ENCODE measurements at regions not wholly inside any gene's neighbourhood (a gene's known extent, or its start where the extent isn't known, plus 50 kb on each side); places are given as distances from the start of the nearest gene placed in this dataset.

DNA sequence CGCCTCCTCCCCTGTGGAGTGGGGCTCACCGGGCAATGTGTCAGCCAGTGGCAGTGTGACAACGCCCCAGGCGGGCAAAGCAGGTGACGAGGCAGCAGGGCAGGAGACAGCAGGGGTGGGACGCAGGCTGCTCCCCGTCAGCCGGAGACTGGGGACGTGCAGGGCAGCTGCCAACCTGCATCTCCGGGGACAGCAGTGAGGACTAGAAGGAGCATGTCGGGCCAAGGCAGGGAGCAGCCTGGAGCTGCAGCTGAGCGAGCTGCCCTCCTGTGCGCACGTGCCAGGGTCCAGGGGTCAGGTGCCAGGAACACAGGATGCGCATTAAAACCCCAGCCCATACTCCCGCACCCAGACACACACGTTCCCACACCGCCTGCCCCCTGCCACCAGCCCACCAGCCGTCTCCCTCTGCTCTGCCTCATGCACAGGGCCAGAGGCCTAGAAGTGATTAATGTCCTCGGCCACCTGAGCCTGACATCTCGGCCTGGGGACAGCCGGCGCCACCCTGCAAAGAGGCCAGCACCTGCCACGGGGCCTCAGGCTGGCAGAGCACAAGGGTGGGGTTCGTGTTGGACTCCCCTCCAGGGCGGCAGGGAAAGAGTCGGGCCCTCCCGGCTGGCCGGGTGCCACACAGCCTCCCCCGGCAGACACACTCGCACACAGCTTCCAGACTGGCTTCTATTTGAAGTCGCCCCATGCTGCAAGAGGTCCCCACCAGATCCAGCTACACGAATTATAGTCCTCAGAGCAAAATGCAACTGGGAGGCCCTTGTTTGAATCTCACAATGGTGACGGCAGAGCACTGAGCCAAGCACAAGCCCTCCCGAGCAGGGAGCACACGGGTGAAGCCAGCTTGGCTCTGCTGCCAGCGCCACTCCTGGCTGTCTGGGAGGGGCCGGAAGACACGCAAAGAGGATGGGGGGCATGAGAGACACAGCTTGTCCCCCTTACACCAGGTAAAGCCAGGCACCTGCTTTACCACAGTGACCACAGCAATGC is 90.4 kb downstream of the RBFOX3 start:
- peak; percentile 51 for DNase-seq

DNA sequence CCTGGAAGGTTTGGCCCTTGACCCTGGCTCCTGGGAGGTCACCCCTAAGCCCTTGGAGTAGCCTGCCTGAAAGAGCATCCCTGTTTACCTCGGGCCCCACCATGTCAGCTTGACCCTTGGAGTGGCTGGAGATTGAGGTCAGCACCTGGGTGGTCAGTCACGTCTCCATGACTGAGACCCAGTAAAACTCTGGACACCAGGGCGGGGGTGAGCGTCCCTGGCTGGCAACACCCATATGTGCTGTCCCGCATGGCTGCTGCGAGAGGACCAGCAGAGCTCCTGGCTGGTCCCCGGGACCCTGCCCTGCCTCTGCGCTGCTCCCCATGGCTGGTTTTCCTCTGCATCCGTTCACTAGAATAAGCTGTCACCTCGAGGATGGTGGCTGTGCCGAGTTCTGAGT is 91.2 kb downstream of the RBFOX3 start:
- DNase-seq: no peak

DNA sequence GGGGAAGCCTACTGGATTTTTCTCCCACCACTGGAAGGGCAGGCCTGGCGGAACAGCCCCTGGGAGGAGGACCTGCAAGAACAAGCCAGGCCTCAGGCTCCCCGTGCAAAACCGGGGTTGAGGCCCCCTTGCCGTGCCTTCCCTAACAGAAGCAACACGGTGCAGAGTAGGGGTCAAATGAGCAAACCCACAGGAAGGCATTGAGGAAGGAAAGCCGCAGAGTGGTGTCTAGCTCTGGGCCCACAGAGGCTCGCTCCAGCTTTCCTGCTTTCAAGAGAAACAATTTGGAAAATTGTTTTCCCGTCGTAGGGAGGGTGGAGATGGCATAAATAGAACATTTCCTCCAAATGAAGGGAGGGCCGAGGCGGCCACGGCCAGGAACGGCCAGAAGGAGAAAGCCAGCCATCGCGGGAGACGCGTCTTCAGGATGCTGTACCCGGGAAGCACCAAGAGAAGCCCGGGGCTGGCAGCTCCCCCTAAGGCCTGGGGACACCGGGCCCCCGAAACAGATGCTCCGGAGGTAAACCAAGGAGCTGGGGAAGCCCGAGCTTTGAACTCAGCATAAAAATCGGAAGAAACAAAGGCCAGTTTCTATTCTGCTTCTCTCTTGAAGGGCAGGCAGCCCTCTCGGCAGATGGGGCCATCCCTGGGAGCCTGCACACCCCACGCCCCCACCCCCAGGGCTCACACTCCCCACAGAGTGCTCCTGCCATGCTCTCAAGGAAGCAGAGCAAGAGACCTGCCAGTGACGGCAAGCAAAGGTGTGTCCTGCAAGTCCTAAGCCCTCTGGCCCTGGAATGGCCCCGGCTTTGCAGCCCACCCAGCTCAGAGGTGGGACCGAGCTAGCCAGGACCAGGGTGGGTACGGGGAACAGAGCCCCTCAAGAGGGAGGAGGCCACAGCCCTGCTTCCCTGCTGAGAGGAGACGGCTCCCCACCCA is 92.0 kb downstream of the RBFOX3 start:
- no peak for DNase-seq

DNA sequence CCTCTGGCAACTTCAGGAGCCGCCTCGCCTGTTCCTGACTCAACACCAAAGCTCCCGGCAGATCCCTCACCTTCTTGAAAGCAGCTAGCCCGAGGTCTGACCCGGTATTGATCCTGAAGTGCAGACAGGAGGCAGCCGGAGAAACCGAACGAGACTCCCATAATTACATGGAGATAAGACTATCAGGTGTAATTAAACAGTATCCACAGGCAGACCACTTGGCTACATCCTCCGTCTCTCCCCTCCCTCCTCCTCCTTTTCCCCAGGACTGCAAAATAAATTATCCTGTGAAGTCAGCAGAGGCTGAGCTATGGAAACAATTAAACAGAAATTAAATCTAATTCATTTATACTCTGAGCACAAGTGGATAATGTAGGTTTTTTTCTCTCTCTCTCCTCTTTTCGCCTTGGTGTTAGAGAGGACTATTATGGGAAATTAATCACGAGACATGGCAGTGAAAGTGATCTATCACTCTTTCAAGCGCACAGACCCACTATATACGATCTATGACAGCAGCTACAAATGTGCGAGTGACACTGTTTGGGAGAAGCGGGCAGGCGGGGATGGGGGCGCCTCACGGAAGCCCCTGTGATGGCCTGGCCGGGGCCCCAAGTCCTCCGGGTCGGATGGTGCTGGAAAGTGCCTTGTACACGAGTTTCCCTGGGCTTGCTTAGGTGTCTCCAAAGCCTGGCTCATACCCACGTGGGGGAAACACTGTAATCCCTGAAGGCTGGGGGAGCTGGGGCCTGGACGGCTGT is 92.8 kb downstream of the RBFOX3 start:
- DNase-seq: peak; percentile 40

DNA sequence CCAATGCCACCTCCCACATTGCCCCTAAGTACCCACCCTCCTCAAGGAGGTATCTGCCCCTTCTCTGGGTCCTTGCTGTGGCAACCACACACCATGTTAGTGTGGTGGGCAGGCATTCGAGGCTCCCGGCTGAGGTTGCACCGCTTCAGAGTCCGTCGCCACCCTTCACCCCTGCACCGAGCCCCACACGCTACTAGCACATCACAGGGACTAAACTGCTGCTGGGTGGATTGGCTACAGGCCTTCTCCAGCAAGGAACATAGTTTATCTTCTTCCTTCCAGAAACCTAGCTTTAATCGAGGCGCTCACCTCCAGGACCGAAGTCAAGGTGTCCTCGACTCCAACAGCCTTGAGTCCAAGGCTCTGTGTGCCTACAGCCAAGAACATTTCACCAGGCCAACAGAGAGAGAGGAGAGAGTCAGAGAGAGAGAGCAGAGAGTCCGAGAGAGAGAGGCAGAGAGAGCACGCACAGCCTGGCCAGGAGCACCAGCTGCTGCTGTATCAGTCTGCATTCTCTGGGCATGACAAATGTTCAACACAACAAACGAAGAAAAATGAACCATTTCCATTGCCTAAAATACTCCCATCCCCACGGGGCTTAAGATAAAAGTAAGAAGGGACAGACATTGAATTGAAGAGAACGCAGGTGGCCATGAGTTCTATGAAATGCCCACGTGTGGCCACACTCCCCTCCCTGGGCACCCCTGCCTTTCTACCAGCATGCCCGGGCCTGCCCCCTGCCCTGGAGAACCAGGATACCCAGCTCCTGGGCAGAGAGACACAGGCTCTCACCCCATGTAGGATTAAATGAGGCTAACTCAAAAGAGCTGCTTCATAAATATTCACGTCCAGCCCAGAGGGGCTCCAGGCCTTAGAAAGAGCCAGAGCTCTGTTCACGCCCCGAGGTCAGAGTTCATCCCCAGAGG is 94.9 kb downstream of the RBFOX3 start:
- DNase-seq: no peak

DNA sequence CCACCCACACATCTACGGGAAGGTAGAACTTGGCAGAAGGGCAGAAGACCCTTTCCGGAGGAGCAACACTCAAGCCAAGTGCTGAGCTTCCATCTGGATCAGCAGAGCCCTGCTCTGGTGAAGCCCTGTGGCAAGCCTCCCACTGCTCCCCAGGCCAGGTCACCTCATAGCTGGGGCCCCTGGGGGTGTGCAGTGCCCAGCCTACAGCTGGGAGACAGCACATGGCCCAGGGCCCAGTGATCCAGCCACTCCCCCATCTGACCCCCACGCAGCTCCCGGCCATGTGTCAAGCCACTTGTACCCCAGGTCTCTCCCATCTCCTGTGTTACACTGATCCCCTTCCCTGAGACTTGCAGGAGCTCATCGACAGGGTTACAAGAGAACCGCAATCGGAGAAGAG is 95.7 kb downstream of the RBFOX3 start:
- no peak for DNase-seq

DNA sequence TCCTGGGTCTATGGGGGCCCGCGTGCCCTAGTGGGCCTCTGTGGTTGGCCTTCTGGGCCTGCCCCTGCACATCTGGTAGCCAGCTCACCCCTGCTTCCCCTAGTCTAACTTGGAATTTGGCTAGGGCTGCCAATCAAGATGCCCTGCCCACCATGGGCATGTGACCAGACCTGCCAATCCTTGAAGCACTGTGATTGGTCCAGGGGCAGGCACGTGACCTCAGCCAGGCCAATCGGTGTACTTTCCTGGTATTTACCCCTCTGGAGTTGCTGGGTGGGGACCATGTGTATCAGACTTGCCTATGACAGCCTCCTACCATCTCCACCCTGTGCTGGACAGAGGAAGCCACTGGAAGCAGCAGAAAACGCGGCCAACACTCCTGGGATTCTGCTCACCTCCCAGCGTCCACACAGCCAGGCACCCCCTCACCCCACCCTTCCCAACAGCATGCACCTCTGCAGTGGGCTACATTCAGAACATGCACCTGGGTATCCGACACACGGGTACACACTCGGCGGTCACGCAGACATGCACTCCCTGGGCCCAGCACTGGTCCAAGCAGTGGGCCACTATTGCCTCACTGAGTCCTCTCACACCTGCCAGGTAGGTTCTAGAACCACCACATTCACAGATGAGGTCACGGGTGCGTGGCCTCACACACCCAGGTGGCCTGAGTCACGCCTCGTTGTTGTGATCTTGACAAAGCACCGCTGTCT is 96.9 kb downstream of the RBFOX3 start:
- no peak for DNase-seq

DNA sequence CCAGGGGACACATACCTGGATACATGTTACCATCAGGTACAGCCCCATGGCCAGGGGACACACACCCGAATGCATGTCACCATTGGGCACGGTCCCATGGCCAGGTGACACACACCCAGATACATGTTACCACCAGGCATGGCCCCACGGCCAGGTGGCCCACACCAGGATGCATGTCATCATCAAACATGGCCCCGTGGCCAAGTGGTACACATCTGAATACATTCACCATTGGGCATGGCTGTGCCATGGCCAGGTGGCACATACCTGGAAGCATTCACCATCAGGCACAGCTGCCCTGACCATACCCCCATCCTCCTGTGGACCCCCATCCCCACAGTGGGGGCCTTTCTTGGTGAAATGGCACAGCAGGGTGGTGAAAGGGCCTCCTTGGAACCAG is 97.6 kb downstream of the RBFOX3 start:
- DNase-seq: no peak

DNA sequence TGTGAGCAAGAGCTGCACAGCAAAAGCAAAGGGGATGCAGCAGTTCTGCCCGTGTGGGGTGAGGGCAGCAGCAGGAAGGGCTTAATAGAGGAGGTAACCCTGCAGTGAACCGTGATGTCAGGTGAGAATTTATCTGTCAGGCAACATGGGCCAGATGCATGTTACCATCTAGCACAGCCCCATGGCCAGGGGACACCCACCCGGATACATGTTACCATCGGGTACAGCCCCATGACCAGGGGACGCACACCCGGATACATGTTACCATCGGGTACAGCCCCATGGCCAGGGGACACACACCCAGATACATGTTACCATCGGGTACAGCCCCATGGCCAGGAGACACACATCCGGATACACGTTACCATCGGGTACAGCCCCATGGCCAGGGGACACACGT is 99.4 kb downstream of the RBFOX3 start:
- no peak for DNase-seq

DNA sequence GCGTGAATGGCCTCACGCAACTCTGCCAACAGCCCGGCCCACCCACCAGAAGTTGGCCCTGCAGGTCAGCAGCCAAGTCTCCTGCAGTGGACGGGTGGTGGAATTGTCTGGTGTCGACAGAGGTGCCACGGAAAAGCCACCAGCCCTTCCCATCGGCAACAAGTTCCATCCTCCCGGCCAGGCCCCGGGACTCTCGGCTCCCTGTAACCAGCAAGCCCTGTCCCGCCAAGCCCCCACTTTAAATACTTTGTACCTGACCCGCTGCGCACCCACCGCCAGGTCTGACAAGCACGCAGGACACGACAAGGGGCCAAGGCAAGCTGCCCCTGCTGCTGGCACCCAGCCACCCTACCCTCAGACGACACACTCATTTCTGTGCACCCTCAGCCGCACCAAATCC is 100.8 kb downstream of the RBFOX3 start:
- no peak for DNase-seq

DNA sequence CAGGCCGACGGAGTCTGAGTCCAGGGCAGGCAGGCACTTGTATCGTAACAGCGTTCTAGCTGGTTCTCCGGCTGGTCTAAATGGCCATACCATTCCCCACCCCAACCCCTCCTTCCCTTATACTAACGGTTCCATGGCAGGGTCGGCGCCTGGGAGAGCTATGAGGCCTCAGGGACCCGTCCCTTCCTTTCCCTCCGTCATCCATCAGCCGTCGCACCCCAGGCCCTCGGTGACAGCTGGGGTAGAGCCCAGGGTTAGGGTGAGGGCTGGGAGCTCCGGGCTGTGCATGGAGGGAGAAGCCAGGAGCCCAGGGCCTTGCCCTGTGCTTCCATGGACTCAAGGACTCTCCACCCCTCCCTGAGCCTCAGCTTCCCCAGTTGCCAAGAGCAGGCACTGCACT is 101.4 kb downstream of the RBFOX3 start:
- DNase-seq: no peak

DNA sequence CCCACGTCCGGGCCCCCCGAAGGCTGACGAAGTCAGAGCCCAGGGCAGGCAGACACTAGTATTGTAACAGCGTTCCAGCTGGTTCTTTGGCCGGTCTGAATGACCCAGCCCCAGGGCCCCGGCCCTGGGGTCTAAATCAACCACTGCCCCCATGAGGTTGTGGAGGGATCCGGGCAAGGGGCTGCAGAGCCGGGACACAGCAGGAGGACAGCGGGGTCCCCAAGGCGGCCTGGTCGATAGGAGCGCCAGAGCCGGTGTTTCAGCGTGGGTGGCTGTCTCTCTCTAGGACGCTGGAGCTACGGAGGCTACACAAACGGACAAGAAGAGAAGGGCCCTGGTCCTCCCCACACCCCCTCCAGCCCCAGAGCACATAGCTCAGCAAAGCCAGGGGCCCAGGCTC is 101.8 kb downstream of the RBFOX3 start:
- DNase-seq: no peak

DNA sequence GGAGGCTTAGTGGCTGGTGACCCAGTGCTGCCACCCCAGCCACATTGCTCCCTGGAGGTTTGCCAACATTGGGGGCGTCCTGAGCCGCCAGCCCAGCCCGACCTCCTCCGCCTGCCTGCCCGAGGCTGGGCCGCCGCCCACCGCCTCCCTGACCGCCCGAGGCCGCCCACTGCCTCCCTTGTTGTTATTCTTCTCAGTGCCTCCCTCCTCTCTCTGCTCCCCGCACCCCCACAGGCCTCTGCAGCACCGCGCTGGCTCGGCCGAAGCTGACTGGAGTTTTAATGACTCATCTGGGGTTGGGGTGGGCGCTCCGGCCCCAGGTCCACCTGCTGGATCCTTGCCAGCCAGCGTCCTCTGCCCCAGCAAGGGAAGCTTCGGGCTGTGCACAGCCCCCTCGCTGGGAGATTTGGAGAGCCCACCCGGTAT is 102.5 kb downstream of the RBFOX3 start:
- no peak for DNase-seq

DNA sequence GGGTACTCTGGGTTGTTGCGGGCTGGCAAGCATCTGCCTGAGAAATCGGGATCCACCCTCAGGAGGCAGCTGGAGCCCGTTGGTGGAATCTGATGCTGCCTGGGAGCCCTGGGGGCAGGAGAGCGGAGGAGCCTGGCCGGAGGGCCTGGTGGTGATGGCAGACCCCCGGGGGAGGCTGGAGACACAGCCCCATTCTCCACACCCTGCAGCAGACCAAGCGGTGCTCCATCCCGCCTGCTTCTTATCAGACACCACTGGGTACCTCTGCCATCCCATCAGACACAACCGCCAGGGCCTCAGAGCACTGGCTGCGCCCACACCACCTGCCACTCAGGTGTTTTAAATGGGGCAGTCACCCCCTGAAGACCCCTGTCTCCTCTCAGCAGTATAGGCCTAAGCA is 103.9 kb downstream of the RBFOX3 start:
- no peak for DNase-seq

DNA sequence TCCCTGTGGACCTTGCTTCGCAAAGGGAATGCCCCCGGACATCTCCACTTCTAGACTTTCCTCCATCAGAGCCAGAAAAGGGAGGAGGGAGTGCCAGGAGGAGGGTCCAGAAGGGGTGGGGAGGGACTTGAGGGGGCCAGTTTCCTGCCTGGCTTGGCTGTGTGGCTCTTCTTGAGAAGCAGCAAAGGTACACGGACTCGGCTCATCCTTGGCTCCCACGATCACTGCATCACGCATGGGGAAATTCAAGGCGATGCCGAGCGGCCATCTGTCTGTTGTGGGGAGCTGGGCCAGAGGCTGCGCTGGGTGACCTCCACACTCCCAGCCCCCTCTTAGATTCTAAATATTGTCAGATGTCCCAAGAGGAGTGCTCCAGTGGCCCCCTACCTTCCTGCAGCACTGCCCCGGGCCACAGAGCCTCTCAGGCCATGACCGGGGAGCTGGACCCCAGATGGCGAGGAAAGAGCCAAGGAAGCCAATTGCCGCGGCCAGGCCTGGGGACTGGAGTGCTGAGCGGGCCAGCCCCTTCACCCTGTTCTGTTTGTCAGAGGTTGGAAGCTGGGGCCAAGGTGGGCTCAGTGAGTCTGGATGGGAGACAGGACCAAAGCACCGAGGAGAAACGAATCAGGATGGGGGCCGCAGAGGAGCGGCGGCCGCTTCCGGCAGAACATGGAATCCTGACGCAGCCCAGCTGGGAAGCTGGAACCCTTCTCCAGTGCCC is 104.5 kb downstream of the RBFOX3 start:
- DNase-seq: no peak

DNA sequence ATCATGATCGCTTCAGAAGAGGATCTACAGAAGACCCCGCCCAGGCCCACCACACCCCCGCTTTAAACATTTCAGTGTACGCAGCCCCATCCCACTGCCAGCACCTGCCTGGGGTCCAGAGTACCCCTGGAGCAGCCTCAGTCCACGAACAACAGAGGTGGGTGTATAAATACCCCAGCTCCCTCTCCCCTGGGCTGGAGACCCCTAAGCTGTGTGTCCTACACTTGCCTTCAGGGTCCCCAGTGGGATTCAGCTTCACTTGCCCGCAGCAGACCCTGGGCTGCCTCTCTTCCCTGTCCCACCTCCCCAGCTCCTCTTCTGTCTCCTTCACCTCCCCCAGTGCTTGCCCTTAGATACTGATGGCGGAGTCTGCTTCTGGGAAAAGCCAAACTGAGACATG is 105.7 kb downstream of the RBFOX3 start:
- DNase-seq: no peak

DNA sequence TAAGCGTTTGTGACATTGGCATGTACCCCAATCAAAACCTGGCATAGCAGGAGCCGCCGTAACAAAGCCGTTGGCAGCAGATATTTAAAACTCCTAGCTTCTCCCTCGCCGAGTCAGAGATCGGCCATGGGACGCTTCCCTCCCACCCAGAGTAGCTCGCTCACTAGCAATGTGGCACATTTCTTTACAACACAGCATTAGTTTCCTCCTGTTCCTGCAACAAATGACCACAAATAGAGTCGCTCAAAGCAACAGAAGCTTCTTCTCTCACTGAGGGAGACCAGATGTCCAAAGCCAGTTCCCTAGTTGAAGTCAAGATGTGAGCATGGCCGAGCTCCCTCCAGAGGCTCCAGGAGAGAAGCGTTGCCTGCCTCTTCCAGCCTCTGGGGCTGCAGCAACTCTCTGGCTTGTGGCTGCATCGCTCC is 106.7 kb downstream of the RBFOX3 start:
- peak; percentile 55 for DNase-seq

DNA sequence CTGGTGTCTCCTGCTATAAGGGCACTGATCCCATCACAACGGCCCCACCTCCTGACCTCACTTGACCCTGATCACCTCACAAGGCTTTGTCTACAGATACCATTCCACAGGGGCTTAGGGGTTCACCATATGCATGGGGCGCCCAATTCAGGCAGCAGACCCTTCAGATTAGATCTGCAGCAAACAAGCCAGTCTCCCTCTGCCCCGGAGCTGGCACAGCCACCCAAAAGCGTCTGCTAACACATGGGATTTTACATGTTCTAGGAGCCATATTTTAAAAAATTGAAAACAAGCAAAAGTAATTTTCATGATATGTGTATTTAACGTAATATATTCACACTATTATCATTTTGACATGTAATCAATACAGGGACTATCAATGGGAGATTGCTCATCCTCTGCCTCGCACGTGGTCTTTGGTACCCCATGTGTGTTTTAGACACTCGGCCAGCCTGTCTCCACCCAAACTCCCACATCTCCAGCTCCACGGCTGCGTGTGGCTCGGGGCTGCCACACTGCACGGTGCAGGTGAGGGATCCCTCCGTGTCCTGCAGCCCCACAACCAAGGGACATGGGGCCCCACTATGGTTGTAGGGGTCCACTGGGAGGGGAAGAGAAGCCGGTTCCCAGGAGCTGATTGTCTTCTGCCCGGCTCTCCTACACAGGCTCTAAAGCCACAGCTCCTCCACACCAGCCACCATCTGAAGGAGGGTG is 107.6 kb downstream of the RBFOX3 start:
- no peak for DNase-seq

DNA sequence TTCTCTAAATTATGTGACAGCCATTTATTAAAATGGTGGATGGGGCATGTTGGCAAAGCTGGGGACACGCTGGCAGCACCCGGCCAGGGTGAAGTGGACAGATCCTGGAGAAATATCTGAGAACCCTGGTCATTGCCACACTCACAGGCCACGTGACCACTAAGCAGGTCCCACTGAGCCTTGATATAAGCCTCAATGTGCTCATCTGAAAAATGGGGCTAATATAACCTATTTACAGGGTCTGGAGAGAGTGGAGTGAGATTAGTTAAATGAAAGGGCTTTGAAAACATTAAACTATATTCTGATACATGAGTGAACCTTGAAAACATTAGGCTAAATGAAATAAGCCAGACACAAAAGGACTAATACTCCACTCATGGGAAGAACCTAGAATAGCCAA is 108.9 kb downstream of the RBFOX3 start:
- no peak for DNase-seq
